BE2C (cell line): ENCODE measurements at regions not wholly inside any gene's neighbourhood (a gene's known extent, or its start where the extent isn't known, plus 50 kb on each side); places are given as distances from the start of the nearest gene placed in this dataset.

ENCODE experiments used
- DNase-seq: peaks from one replicate; pipeline ENCODE4 v3.0.0-alpha.2; 2020
- H3K27me3 ChIP-seq: fragments of 250-450 bp; sonication (Bioruptor Pico); 2 replicates; pipeline ENCODE4 v1.5.1; 2020; ENCODE audit warnings: mild to moderate bottlenecking
- H3K36me3 ChIP-seq: fragments of 250-450 bp; sonication (Bioruptor Pico); 2 replicates; pipeline ENCODE4 v1.5.1; 2020; ENCODE audit warnings: mild to moderate bottlenecking
- H3K4me1 ChIP-seq: fragments of 250-450 bp; sonication (Bioruptor Pico); 2 replicates; pipeline ENCODE4 v1.5.1; 2020
- H3K4me3 ChIP-seq: 2 replicates; pipeline ENCODE4 v1.5.1; 2011; ENCODE audit warnings: low read depth, low read length
- H3K9me3 ChIP-seq: fragments of 250-450 bp; sonication (Bioruptor Pico); 2 replicates; pipeline ENCODE4 v1.5.1; 2020
- TF ChIP-seq, protein P1 (sequence below): IDR thresholded peaks from 2 replicates; pipeline ENCODE4 v1.5.1; 2012; ENCODE audit warnings: mild to moderate bottlenecking, low read depth, low read length

DNA sequence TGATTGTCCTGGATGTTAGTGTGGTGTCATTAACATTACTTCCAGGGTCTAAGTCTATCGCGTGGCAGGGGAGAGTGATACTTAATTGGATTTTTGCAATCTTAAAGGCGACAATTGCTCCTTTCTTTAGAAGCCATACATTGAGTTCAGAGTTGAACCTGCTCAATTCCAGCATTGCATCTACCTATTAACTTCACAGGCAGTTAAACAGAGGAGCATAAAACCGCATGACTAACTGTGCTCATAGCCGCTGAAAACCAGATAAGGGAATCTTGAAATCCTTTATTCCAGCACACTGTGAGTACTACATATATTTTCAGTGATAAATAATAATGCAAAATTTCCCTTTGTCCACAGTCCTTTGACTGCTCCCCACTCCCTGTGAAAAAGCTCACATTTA lies 255.3 kb downstream of the STK31 start:
- no peak for DNase-seq
- H3K27me3 ChIP-seq = no peaks in the 10 kb centered on the region; the same call in 1 of the 2 replicates
- no peaks in the 10 kb centered on the region for H3K9me3 ChIP-seq
- H3K36me3 ChIP-seq = no peaks in the 10 kb centered on the region
- TF ChIP-seq, protein P1, sequence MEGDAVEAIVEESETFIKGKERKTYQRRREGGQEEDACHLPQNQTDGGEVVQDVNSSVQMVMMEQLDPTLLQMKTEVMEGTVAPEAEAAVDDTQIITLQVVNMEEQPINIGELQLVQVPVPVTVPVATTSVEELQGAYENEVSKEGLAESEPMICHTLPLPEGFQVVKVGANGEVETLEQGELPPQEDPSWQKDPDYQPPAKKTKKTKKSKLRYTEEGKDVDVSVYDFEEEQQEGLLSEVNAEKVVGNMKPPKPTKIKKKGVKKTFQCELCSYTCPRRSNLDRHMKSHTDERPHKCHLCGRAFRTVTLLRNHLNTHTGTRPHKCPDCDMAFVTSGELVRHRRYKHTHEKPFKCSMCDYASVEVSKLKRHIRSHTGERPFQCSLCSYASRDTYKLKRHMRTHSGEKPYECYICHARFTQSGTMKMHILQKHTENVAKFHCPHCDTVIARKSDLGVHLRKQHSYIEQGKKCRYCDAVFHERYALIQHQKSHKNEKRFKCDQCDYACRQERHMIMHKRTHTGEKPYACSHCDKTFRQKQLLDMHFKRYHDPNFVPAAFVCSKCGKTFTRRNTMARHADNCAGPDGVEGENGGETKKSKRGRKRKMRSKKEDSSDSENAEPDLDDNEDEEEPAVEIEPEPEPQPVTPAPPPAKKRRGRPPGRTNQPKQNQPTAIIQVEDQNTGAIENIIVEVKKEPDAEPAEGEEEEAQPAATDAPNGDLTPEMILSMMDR = no peak
- no peaks in the 10 kb centered on the region for H3K4me1 ChIP-seq
- no peak overlapping the region for H3K4me3 ChIP-seq

DNA sequence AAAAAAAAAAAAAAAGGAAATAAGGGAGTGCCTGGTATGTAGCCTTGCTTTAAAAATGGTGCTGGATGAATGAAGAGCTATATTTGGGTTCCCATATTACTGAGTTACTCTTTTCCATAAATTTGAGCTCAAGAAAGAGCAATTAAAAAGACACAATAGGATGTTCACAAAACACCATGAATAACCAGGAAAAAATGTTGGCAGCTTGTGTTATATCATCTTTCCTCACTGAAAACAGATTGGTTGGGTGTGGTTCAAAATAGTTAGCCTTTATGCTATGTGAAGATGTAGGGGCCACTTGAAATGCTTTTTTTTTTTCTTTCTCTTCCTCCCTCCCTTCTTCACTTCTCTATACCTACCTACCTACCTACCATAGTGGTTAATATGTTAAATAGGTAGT lies 256.9 kb downstream of the STK31 start:
- Histone ChIP-seq H3K4me3 (no peak overlapping the region), H3K36me3 (no peaks in the 10 kb centered on the region), H3K9me3 (no peaks in the 10 kb centered on the region), H3K4me1 (no peaks in the 10 kb centered on the region), H3K27me3 (no peaks in the 10 kb centered on the region; the same call in 1 of the 2 replicates)
- TF ChIP-seq, protein P1 = no peak
- no peak for DNase-seq

DNA sequence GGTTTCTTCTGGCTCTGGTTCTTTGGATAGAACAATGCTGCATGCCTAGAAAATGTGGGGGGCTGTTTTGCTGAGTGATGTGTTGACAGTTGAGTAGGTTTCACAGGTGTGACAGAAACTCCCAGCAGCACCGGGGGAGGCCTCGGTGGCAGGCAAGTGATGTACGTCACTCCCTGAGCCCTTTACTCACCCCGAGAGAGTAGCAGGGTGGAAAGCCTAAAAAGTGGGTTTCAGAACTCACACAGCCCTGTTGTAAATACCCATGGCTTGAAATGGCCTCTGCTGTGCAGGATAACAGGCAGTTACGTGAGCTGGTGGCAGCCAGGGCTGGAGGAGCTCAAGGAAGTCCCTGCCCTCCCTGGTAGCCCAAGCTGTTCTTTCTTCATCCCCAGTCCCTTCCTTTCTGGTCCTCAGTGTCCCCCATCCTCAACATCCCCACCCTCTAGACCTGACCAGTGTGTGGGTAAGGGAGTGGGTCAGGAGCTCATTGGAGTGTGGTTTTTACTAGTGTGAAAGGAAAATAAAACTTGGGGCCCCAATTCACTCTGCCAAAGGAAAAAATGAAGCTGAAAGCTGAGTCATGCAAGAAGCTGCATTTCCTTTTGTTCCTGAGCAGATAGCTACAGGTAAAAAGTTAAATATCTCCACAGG lies 258.1 kb downstream of the STK31 start:
- no peak overlapping the region for H3K4me3 ChIP-seq
- no peaks in the 10 kb centered on the region for H3K36me3 ChIP-seq
- no peaks in the 10 kb centered on the region; the same call in 1 of the 2 replicates for H3K27me3 ChIP-seq
- TF ChIP-seq, protein P1 = no peak
- H3K4me1 ChIP-seq = no peaks in the 10 kb centered on the region
- DNase-seq = no peak
- H3K9me3 ChIP-seq = no peaks in the 10 kb centered on the region

DNA sequence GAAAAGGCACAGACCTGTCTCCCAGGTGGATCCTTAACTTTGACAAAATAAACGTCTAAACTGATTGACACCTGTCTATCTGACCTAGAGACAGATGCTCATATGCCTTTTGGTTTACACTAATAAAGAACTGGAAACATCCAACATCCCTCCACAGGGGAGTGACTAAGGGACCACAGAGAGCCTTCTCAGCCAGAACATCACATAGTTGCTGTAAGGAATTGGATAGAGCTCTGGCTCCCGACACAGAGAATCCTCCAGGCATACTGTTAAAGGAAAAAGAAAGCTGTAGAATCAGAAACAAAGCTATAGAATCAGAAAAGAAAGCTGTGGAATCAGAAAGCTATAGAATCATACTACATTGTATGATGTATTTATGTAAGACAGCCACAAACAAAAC lies 258.8 kb downstream of the STK31 start:
- DNase-seq = no peak
- Histone ChIP-seq H3K27me3 (no peaks in the 10 kb centered on the region; the same call in 1 of the 2 replicates), H3K4me1 (no peaks in the 10 kb centered on the region), H3K4me3 (no peak overlapping the region), H3K36me3 (no peaks in the 10 kb centered on the region), H3K9me3 (no peaks in the 10 kb centered on the region)
- TF ChIP-seq, protein P1 = no peak

DNA sequence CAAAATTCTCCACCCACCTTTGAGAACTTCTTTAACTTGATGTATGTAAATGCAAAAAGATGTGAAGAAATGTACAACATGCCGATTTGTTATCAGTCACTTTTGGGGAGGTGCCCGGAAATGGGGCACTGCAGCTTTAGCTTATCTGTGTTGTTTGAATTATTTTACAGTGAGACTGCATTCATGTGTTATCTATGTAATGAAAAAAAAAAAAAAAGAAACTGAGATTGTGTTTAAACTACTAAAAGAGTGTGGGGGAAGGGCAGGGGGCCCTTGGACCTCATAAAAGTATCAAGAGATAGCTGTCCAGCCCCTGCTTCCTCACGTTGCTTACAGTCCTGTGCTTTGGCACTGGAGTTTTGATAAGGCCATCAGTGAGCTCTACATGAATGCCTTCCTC lies 259.4 kb downstream of the STK31 start:
- TF ChIP-seq, protein P1 = no peak
- no peaks in the 10 kb centered on the region for H3K36me3 ChIP-seq
- no peak overlapping the region for H3K4me3 ChIP-seq
- no peaks in the 10 kb centered on the region for H3K9me3 ChIP-seq
- DNase-seq = no peak
- no peaks in the 10 kb centered on the region for H3K4me1 ChIP-seq
- no peaks in the 10 kb centered on the region; the same call in 1 of the 2 replicates for H3K27me3 ChIP-seq

DNA sequence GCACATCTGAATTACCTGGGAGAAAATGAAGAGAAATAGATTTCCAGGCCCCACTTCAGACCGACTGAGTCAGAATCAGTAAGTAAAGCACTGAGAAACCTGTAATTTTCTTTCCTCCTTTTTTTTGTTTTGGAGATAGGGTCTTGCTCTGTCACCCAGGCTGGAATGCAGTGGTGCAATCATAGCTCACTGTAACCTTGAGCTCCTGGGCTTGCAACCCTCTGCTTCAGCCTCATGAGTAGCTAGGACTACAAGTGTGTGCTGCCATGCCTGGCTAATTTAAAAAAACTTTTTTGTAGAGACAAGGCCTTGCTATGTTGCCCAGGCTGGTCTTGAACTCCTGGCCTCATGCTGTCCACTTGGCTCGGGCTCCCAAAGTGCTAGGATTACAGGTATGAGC lies 260.2 kb downstream of the STK31 start:
- no peak overlapping the region for H3K4me3 ChIP-seq
- no peaks in the 10 kb centered on the region for H3K36me3 ChIP-seq
- TF ChIP-seq, protein P1 = no peak
- H3K9me3 ChIP-seq = no peaks in the 10 kb centered on the region
- no peaks in the 10 kb centered on the region for H3K4me1 ChIP-seq
- no peaks in the 10 kb centered on the region; the same call in 1 of the 2 replicates for H3K27me3 ChIP-seq
- DNase-seq = no peak
